CD4-positive, alpha-beta T cell treated with Interleukin-4 for 1 hour (primary cell): ENCODE measurements at regions not wholly inside any gene's neighbourhood (a gene's known extent, or its start where the extent isn't known, plus 50 kb on each side); places are given as distances from the start of the nearest gene placed in this dataset.

Experiments used
- DNase-seq, 2 donors: peaks; one replicate each; pipeline ENCODE4 v3.0.0-alpha.2; 2020 to 2022

- no peak for DNase-seq
These were observed 59.1 kb downstream of the BOD1 start for GRCh38 chr5:173557123-173557903.

GRCh38 chr5:173556142-173557028 is 60.1 kb downstream of the BOD1 start:
- no peak for DNase-seq

- DNase-seq: no peak
These were observed 61.3 kb downstream of the BOD1 start for GRCh38 chr5:173554989-173555705.

DNA sequence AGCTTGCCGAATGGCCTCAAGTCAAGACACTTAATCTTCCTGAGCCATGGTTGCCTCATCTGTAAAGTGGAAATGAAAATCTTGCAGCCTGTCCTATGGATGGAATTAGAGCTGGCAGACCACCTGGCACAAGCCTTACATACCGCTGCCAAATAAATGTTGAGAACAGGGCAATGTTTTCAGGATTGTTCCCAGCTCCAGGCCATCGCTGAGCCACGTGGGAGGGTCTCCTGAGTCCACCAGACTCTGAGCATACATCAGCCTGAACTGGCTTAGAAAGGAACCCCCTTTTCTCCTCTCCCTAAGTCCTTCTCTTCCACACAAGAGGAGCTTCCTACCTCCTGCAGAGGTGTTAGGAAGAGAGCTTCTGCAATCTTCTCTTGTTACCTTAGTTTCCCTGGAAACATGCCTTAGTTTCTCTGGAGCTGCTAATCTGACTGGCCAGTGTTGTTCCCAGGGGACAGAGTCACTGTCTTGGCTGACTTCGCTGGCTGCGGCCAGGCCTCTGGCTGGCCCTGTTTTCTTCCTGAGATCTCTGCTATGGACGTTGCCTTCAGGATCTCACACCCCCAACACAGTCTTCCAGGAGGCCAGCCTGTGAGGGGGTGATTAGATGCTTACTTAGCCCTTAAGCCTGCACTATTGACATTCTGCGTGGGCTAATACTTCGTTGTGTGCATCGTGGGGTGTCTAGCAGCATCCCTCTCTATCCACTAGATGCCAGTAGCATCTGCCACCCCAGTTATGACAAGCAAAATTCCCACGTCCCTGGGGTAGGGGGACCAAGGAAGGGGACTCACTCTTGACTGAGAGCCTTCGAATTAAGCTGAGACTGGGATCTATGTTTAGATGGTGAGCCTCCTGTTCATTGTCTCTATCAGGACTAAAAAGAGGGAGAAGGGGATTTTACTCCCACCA is 62.2 kb downstream of the BOD1 start:
- no peak for DNase-seq

GRCh38 chr5:173550641-173551040 is 65.8 kb downstream of the BOD1 start:
- no peak for DNase-seq

GRCh38 chr5:173549644-173550043 is 66.8 kb downstream of the BOD1 start:
- DNase-seq: no peak

- no peak for DNase-seq
These were observed 68.9 kb downstream of the BOD1 start for GRCh38 chr5:173547579-173547978.

- no peak for DNase-seq
These were observed 73.5 kb downstream of the BOD1 start for GRCh38 chr5:173542964-173543363.

DNA sequence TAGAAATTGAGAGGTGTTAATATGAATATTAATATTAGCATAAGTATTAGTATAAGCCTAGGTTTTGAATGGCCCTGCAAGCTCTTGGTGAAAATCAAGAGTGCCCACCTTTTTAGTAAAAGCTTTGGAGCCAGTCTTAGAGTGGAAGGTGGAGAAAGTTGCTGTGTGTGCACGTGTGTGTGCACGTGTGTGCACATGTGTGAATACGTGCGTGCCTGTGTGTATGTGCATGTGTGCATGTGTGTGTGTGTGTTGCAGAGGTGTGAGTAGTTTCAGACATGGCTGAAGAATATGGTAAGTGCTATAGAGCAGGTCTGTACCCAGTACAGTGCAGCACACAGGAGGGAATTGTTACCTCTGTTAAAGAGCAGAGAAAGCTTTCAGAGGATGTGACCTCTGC is 74.3 kb downstream of the BOD1 start:
- no peak for DNase-seq

GRCh38 chr5:173538654-173539053 is 77.8 kb downstream of the BOD1 start:
- no peak for DNase-seq

DNA sequence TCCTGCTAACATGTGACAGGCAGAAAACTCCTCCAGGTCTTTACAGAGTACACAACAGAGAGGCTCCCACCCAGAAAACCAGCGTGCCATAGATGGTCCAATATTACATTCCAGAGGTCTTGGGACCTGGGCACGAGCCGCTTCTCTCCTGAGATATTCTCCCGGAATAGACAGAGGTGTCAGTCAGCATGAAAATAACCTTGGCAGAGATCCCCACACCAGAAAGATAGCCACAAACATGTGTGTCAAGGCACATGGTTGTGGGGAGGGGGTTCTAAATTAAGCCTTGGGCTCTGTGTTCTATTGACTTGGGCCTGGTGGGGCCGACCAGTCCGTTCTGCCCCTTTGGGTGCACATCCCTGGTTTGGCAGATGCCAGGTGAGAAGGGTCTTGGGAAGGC is 78.4 kb downstream of the BOD1 start:
- DNase-seq: no peak

DNA sequence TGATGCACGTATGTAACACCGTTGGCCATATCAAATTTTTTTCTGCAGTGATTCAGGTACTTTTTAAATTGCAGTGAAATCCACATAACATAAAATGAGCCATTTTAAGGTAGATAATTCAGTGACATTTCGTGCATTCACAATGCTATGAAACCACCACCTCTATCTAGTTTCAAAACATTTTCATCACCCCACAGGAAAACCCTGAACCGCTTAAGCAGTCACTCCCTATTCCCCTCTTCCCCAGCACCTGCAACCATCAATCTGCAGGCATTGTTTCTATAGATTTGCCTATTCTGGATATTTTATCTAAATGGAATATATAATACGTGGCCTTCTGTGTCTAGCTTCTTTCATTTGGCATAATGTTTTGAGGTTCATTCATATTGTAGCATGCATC is 79.2 kb downstream of the BOD1 start:
- DNase-seq: no peak

DNA sequence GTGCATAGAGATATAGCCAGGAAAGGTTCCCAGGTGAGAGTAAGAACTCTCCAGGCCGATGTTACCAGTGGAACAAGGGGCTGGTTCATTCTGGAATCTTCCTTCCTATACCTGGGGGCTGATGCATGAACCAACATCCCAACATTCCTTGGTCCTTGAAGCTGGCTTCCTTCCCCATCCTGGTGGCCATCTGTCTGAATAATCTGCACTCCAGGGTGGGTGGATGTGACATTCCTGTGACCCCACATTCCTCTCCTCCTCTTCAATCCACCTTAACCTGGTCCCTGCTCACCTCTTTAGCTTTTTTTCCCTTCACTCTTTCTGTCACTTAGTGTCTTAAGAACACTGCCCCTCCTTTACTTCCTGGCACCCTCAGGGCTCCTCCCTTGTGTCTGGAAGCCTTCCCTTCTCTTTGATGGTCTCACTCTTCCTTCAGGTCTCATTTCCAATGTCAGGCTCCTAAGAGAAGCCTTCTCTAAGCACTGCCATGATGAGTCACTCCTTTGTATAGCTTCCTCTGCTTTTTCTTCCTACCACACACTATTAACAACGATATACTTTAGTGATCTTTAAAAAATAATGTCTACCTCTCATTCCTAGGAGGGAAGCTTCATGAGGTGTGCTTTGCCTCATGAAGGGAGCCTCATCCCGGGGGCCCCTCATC is 80.3 kb downstream of the BOD1 start:
- DNase-seq: no peak

DNA sequence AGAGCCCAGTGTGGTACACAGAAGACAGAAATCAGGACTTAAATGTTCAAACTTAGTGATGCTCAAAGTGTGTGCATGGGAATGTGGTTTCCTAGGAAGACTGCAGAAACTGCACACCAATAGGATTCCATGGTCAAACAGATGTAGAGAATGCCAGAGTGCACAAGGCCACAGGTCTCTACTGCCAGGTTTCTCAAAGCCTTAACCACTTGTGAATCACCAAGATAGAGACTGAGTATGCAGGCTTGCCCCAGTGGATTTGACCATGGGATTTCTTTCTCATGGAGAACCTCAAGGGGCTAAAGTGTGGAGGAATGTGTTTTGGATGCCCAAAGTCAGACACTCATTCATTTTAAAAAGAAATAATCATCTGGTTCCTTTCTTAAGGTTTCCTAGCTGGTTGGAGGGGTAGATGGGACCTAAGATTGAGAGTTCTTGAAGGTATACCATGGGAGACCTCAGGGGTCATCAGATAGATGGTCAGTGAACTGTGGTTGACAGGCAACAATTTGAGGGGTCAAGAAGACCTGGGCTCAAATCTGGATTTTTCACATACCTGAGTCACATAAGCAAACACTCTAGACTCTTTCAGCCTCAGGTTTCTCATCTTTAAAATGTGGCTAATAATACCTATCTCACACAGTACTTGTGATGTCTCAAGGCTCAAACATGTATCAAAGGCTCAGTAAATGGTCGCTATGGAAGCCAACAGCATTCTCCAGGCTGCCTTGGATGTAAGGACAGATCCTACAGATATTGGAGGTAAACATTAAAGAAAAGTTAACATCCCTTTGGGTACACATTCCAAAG is 81.1 kb downstream of the BOD1 start:
- DNase-seq: no peak

DNA sequence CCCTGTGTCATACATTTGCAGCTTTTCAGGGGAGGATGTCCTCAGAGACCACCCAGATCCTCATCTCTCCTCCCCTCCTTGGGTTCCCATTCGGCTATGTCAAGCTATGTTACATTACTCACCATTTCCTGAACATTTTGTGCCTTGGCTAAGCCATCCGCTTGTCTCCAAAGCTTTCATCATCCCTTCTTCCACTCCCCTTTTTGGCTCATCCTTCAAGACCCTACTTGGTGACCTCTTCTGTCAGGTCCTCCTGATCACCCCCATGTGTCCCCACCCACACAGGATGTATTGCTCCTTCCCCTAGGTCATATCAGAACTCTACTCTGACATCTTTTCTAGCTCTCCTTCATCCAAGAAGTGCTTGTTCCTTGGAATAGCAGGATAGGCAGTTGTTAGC is 81.8 kb downstream of the BOD1 start:
- DNase-seq: no peak

GRCh38 chr5:173534031-173534430 is 82.4 kb downstream of the BOD1 start:
- DNase-seq: no peak

- DNase-seq: no peak
These were observed 83.7 kb downstream of the BOD1 start for GRCh38 chr5:173532689-173533250.

DNA sequence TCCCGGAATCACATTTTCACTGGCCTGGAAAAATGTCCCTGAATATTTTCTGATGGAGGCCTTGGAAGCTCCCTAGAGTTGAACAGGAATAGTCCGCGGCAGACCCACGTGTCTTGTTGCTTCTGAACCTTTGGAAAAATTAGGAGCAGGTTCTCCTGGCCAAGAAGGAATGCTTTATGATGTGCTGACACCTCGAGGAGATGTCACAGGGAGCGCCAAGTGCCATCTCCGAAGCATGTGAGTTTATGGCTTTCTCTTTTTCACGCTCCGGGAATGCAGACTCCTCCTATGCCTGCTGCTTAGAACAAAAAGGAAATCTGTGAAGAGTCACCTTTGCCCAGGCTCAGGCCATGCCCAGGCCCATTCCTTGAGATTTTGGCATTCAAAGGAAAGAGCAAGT is 84.6 kb downstream of the BOD1 start:
- no peak for DNase-seq

- DNase-seq: no peak
These were observed 85.9 kb downstream of the BOD1 start for GRCh38 chr5:173530547-173530946.

- DNase-seq: no peak
These were observed 86.6 kb downstream of the BOD1 start for GRCh38 chr5:173529861-173530260.

GRCh38 chr5:173527671-173528070 is 88.8 kb downstream of the BOD1 start:
- no peak for DNase-seq
